ENCODE measurements at regions not wholly inside any gene's neighbourhood (a gene's known extent, or its start where the extent isn't known, plus 50 kb on each side); places are given as distances from the start of the nearest gene placed in this dataset.

DNA sequence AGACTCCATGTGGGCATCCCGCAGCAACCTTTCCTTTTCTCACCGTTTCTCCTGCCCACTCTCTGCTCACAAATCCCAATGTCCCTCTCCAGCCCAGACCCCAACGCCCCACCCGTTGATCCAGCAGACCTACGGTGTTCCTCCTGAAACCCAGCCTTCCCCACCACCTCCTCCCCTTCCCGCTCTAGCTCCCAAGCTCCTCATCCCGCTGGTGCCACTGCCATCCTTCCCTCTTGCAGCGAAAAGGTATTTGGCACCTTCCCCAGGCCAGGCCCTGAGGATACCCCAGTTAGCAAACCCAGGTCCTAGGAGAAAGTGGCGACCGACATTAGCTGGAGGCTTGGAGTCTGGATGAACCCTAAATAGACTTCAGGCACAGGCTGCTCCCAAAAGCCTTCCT is 84.0 kb upstream of the RTL6 start:
- Histone ChIP-seq H3K4me3 (ENCODE audit: low read depth, low read length) (no peak overlapping the region), H3K27ac (ENCODE audit: low read depth, low read length) (no peak overlapping the region), H3K27me3 (ENCODE audit: control insufficient read depth, insufficient read depth, low read length) (peaks cover 20% of the 10 kb centered on the region), H3K9me3 (ENCODE audit: control insufficient read depth, insufficient read depth, low read length) (no peaks in the 10 kb centered on the region; the same call in 1 of the 2 replicates)
- DNase-seq (ENCODE audit: low read depth, low spot score) = no peak
- TF ChIP-seq, protein P1, sequence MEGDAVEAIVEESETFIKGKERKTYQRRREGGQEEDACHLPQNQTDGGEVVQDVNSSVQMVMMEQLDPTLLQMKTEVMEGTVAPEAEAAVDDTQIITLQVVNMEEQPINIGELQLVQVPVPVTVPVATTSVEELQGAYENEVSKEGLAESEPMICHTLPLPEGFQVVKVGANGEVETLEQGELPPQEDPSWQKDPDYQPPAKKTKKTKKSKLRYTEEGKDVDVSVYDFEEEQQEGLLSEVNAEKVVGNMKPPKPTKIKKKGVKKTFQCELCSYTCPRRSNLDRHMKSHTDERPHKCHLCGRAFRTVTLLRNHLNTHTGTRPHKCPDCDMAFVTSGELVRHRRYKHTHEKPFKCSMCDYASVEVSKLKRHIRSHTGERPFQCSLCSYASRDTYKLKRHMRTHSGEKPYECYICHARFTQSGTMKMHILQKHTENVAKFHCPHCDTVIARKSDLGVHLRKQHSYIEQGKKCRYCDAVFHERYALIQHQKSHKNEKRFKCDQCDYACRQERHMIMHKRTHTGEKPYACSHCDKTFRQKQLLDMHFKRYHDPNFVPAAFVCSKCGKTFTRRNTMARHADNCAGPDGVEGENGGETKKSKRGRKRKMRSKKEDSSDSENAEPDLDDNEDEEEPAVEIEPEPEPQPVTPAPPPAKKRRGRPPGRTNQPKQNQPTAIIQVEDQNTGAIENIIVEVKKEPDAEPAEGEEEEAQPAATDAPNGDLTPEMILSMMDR (IDR thresholded peaks at IDR 0.05; ENCODE audit: low read depth, low read length) = no peak
- ChIA-PET CTCF (interaction anchor here (1.0 kb wide), 1 partner anchor 30 kb away, joined by 3 read pairs; no protein-coding TSS in a partner anchor), POLR2A (no interaction called here)

DNA sequence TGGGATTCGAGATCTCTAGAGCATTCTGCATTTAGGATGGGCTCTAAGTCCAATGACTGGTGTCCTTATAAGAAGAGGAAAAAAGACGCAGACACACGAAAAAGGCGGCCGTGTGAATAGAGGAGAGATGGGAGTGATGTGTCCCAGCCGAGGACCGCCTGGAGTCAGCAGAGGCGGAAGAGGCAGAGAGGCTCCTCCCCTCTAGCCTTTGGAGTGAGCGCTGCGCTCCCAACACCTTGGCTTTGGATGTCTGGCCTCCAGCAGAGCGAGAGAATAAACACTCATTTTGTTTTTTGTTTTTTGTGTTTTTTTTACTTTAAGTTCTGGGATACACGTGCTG is 83.0 kb upstream of the RTL6 start:
- CTCF ChIA-PET = interaction anchor here (0.6 kb wide), 1 partner anchor 425 kb away, joined by 3 read pairs; no protein-coding TSS in a partner anchor
- no peak for DNase-seq (ENCODE audit: low read depth, low spot score)
- no peak overlapping the region for H3K4me3 ChIP-seq (ENCODE audit: low read depth, low read length)
- POLR2A ChIA-PET = no interaction called here
- no peak overlapping the region for H3K27ac ChIP-seq (ENCODE audit: low read depth, low read length)
- H3K9me3 ChIP-seq (ENCODE audit: control insufficient read depth, insufficient read depth, low read length) = no peaks in the 10 kb centered on the region; the same call in 1 of the 2 replicates
- H3K27me3 ChIP-seq (ENCODE audit: control insufficient read depth, insufficient read depth, low read length) = peaks cover 22% of the 10 kb centered on the region
- TF ChIP-seq, protein P1 (IDR thresholded peaks at IDR 0.05; ENCODE audit: low read depth, low read length) = no peak

DNA sequence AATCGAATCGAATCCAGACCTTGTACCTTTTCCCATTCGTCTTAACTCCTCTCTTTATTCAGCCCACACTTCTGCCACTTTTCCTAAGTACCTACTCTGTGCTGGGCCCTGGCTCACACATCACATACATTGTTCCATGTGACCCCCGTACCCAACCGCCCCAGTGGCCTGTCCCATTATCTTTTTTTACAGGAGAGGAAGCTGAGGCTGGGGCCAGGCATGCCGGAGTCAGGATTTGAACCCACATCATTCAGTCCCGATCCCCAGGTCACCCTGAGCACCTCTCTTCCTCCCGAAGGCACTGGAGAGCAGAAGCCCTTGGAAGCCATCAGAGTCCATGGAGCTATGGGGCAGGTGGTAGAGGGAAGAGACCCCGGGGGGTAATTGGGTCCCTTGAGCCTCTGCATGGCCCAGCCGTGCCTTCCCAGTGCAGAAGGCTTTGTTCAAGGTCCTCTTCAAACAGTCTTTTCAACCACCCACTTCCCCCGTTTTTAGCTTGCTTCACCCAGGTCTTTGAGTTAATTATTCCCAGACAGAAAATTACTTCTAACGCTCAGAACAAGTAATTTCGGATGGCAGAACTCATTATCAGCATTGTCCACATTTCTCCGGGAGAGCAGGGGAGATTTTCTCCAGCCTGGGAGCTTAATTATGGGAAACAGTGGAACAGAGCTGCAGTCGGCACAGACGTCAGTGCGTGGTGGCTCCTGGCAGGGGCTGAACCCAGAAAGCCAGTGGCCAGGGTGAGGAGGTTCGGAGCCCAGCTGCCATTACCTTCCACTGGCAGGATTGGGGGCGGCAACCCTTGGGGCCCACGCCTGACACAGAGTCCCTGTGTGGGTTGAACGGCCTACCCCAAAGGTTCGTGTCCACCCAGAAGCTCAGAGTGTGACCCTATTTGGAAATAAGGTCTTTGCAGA is 82.4 kb upstream of the RTL6 start:
- H3K27ac ChIP-seq (ENCODE audit: low read depth, low read length) = no peak overlapping the region
- H3K27me3 ChIP-seq (ENCODE audit: control insufficient read depth, insufficient read depth, low read length) = peaks cover 23% of the 10 kb centered on the region
- DNase-seq (ENCODE audit: low read depth, low spot score) = no peak
- no peaks in the 10 kb centered on the region; the same call in 1 of the 2 replicates for H3K9me3 ChIP-seq (ENCODE audit: control insufficient read depth, insufficient read depth, low read length)
- H3K4me3 ChIP-seq (ENCODE audit: low read depth, low read length) = no peak overlapping the region
- POLR2A ChIA-PET = no interaction called here
- CTCF ChIA-PET = interaction anchor here (0.6 kb wide), 1 partner anchor 425 kb away, joined by 3 read pairs; no protein-coding TSS in a partner anchor
- TF ChIP-seq, protein P1 (IDR thresholded peaks at IDR 0.05; ENCODE audit: low read depth, low read length) = no peak

DNA sequence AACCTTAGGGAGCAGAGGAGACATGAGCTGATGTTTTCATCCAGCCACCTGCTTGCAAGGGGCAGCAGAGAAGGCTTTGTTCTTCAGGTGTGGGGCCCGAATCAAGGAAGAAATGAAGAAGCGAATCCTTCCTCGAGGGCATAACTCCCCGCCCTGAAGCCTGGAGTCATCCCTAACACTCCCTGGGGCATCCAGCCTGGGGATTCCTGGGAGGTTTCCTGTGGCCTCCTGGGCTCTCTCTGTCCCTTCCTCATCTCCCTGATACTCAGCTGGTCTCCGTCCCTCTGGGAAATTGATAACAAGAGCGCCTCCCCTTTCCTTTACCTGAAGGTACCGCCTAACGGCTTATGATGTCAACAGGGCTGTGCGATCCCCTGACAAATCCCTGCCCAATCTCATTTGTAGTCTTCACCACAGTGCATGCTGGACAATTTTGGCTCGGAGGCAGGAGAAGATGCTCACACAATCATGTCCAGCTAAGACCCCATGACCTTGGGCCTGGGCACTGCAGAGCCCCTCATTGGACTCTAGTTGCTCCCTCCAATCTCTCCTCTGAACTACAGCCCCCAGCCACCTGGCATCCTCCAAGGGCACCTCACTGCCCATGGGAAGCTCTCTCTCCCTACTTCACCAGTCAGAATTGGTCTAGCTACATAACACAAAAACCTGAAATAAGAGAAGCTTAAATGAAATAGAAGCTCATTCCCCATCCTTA is 80.6 kb upstream of the RTL6 start:
- Histone ChIP-seq H3K4me3 (ENCODE audit: low read depth, low read length) (no peak overlapping the region), H3K27ac (ENCODE audit: low read depth, low read length) (no peak overlapping the region), H3K27me3 (ENCODE audit: control insufficient read depth, insufficient read depth, low read length) (peaks cover 23% of the 10 kb centered on the region), H3K9me3 (ENCODE audit: control insufficient read depth, insufficient read depth, low read length) (no peaks in the 10 kb centered on the region)
- ChIA-PET CTCF (no interaction called here), POLR2A (interaction anchor here (0.6 kb wide), 1 partner anchor 528 kb away, joined by 3 read pairs; no protein-coding TSS in a partner anchor)
- no peak for DNase-seq (ENCODE audit: low read depth, low spot score)
- TF ChIP-seq, protein P1 (IDR thresholded peaks at IDR 0.05; ENCODE audit: low read depth, low read length) = no peak

DNA sequence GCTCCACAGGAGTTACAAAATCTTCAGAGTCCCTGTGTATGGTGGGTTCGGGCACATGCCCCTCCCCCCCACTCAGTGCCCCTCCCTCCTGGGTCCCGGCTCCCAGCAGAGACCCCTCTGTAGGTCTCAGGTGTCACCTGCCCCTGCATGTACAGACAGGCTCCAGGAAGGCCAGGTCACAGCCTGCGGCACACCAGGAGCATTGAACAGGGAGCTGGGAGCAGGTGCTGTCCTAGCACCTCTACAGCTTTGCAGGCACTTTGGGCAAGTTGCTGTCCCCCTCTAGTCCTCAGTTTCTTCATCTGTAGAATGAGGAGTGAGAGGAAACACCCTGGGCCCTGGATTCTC is 80.1 kb upstream of the RTL6 start:
- ChIA-PET CTCF (no interaction called here), POLR2A (no interaction called here)
- peaks cover 23% of the 10 kb centered on the region for H3K27me3 ChIP-seq (ENCODE audit: control insufficient read depth, insufficient read depth, low read length)
- H3K9me3 ChIP-seq (ENCODE audit: control insufficient read depth, insufficient read depth, low read length) = no peaks in the 10 kb centered on the region
- H3K27ac ChIP-seq (ENCODE audit: low read depth, low read length) = no peak overlapping the region
- no peak for DNase-seq (ENCODE audit: low read depth, low spot score)
- TF ChIP-seq, protein P1 (IDR thresholded peaks at IDR 0.05; ENCODE audit: low read depth, low read length) = no peak
- no peak overlapping the region for H3K4me3 ChIP-seq (ENCODE audit: low read depth, low read length)

Measured in AG04450 (cell line).